ENCODE measurements at regions not wholly inside any gene's neighbourhood (a gene's known extent, or its start where the extent isn't known, plus 50 kb on each side); places are given as distances from the start of the nearest gene placed in this dataset.

DNA sequence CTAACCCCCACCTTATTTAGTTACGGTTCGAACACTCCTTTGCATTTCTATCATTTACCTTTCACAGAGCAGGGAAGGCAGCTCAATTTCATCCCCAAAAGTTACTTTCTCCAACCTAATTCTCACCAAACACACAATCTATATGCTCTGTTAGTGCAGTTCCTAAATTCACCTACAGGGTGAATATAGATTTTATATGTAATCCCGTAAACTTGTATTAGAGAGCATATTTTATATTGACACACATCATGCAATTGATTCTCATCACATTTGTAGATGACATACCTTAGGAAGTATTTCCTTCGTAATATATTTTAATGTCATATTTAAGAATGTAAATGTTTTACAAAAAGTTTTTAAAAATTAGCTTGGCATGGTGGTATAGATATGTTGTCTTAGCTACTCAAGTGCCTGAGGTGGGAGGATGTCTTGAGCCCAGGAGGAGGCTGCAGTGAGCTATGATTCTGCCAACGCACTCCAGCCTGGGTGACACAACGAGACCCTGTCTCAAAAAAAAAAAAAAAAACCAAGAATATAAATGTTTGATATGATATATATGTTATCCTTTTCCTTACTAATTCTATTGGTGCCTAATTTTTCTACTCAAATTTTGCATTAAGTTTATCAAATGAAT lies 57.3 kb upstream of the TNFRSF19 start:
- DNase-seq (ENCODE audit: low read depth, low spot score) = no peak
- ChIA-PET CTCF (interaction anchor here (0.9 to 1.5 kb wide), 2 partner anchors 11 to 58 kb away, joined by 3 to 4 read pairs; partner anchors contain the start of gene TNFRSF19), POLR2A (no interaction called here)
- TF ChIP-seq, protein P1, sequence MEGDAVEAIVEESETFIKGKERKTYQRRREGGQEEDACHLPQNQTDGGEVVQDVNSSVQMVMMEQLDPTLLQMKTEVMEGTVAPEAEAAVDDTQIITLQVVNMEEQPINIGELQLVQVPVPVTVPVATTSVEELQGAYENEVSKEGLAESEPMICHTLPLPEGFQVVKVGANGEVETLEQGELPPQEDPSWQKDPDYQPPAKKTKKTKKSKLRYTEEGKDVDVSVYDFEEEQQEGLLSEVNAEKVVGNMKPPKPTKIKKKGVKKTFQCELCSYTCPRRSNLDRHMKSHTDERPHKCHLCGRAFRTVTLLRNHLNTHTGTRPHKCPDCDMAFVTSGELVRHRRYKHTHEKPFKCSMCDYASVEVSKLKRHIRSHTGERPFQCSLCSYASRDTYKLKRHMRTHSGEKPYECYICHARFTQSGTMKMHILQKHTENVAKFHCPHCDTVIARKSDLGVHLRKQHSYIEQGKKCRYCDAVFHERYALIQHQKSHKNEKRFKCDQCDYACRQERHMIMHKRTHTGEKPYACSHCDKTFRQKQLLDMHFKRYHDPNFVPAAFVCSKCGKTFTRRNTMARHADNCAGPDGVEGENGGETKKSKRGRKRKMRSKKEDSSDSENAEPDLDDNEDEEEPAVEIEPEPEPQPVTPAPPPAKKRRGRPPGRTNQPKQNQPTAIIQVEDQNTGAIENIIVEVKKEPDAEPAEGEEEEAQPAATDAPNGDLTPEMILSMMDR (IDR thresholded peaks at IDR 0.05; ENCODE audit: insufficient read depth, low read length, missing control alignments) = no peak
- no peak overlapping the region for H3K4me3 ChIP-seq (ENCODE audit: low read depth, low read length)

DNA sequence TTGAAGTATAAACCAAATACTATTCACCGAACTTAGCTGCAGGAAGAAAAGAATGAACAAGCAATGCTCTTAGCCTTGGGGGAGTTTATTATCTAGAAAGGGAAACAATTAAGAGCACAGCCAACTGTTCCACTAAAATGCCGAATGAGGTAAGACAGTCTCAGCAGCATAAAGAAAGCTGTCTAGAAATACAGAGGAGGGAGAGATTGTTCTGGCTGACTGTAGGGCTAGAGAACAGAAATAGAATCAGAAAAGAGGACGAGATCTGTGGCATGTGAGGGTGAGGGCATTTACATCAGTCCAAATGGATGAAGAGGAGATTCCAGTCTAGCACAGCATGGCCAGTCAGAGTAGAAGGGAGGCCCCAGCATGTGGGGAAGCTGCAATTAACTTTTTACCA lies 56.8 kb upstream of the TNFRSF19 start:
- POLR2A ChIA-PET = no interaction called here
- H3K4me3 ChIP-seq (ENCODE audit: low read depth, low read length) = no peak overlapping the region
- DNase-seq (ENCODE audit: low read depth, low spot score) = no peak
- CTCF ChIA-PET = interaction anchor here (0.6 to 1.5 kb wide), 3 partner anchors 9 to 194 kb away, joined by 3 to 4 read pairs (median 4); no protein-coding TSS in a partner anchor
- TF ChIP-seq, protein P1 (IDR thresholded peaks at IDR 0.05; ENCODE audit: insufficient read depth, low read length, missing control alignments) = no peak

- TF ChIP-seq, protein P1 (IDR thresholded peaks at IDR 0.05; ENCODE audit: insufficient read depth, low read length, missing control alignments) = no peak
- ChIA-PET CTCF (interaction anchor here (0.6 to 1.5 kb wide), 4 partner anchors 10 to 194 kb away, joined by 3 to 4 read pairs (median 4); no protein-coding TSS in a partner anchor), POLR2A (no interaction called here)
- no peak for DNase-seq (ENCODE audit: low read depth, low spot score)
- H3K4me3 ChIP-seq (ENCODE audit: low read depth, low read length) = no peak overlapping the region
Observed at GRCh38 chr13:23514076-23514475, 56.1 kb upstream of the TNFRSF19 start.

DNA sequence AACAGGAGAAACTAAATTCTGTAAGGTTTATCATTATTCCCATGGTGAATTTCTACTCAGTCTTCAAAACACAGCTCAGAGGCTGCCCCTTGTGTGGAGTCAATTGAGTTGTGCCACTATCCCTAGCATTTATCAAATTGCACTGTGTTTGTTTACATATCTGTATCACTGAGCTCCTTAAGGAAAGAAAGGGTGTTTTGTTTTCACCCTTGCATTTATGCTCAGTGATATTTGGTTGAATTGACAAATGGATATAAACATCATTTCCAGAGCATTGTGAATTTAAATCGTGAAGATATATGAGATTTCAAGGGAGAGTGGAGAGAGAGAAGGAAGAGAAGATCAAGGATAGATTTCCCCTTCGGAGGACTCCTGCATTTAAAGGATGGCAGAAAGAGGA lies 55.1 kb upstream of the TNFRSF19 start:
- POLR2A ChIA-PET = no interaction called here
- CTCF ChIA-PET = no interaction called here
- TF ChIP-seq, protein P1 (IDR thresholded peaks at IDR 0.05; ENCODE audit: insufficient read depth, low read length, missing control alignments) = no peak
- no peak for DNase-seq (ENCODE audit: low read depth, low spot score)
- no peak overlapping the region for H3K4me3 ChIP-seq (ENCODE audit: low read depth, low read length)

GRCh38 chr13:23516190-23516589 lies 54.0 kb upstream of the TNFRSF19 start:
- TF ChIP-seq, protein P1 (IDR thresholded peaks at IDR 0.05; ENCODE audit: insufficient read depth, low read length, missing control alignments) = no peak
- ChIA-PET CTCF (interaction anchor here (0.9 to 1.8 kb wide), 3 partner anchors 9 to 48 kb away, joined by 3 to 5 read pairs (median 4); no protein-coding TSS in a partner anchor), POLR2A (no interaction called here)
- DNase-seq (ENCODE audit: low read depth, low spot score) = no peak
- H3K4me3 ChIP-seq (ENCODE audit: low read depth, low read length) = no peak overlapping the region

- CTCF ChIA-PET = interaction anchor here (0.9 to 1.8 kb wide), 4 partner anchors 9 to 373 kb away, joined by 3 to 5 read pairs (median 4); partner anchors contain the start of gene MIPEP
- POLR2A ChIA-PET = no interaction called here
- DNase-seq (ENCODE audit: low read depth, low spot score) = no peak
Observed at GRCh38 chr13:23516702-23517101, 53.5 kb upstream of the TNFRSF19 start.

More at GRCh38 chr13:23516702-23517101, 53.5 kb upstream of the TNFRSF19 start:
- TF ChIP-seq, protein P1 (IDR thresholded peaks at IDR 0.05; ENCODE audit: insufficient read depth, low read length, missing control alignments) = no peak
- no peak overlapping the region for H3K4me3 ChIP-seq (ENCODE audit: low read depth, low read length)
